NCI-H526 (cell line): ENCODE measurements at regions not wholly inside any gene's neighbourhood (a gene's known extent, or its start where the extent isn't known, plus 50 kb on each side); places are given as distances from the start of the nearest gene placed in this dataset.

Experiments
- DNase-seq, 2 experiments: peaks; one replicate each; lab custom pipeline; 2025; lab: John Stamatoyannopoulos, UW

DNA sequence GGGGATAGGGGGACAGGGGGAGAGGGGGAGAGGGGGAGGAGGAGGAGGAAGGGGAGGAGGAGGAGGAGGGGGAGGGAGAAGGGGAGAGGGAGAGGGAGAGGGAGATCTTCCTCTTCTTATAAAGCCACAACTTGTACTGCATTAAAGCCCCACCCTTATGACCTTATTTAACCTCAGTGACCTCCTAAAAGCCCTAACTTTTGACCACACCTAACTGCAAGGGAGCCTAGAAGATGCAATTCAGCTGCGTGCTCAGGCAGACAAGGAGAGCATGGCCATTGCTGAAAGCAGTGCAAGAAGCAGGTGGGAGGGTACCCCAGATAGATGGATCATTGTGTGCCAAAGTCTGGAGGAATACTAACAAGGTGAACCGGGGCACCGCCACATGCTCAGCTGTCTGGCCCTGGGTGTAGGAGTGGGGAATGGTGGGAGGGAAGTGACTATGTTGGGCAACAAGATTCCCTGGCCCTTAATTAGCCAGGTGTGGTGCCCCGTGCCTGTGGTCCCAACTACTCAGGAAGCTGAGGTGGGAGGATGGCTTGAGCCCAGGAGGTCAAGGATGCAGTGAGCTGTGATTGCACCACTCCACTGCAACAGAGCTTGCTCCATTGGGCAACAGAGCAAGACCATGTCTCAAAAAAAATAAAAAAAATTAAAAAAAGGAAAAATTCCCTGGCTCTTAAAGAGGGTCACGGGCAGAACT is 125.4 kb upstream of the BOD1 start:
- no peak for DNase-seq

DNA sequence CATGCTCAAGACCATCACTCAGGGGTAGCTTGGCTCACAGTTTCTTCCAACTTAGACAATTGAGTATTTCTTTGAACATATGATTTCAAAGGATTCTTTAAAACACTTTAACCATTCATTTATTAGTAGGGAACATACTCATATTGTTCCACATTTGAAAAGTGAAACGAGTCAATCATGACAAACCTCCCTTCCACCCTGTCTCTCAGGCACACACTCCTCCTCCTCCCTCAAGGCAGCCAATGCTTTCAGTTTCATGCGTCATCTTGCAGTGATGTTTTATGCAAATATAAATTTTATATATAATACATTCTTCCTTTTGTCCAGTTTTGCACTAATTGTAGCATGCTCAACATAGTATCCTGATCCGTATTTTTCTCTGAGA is 126.0 kb upstream of the BOD1 start:
- DNase-seq = no peak

- DNase-seq = no peak
Observed at GRCh38 chr5:173743641-173744343, 127.3 kb upstream of the BOD1 start.

DNA sequence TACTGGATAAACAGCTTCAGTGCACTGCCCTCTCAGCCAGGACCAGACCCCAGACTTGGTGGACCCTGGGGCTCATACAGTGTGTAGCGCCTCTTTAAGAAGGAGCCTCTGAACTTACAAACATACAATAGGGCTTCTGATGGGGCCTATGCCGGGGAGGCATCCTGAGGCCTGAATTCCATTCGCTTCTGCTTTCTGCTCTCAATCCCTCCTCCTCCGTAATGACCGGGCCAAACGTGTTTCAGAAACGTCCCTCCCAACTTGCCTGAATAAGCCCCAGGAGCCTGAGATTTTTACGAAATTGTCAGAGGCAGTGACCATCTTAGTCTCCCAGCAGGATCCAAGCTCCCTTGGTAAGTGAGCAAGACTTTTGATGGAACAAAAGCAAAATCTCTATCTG is 128.1 kb upstream of the BOD1 start:
- DNase-seq = no peak

DNA sequence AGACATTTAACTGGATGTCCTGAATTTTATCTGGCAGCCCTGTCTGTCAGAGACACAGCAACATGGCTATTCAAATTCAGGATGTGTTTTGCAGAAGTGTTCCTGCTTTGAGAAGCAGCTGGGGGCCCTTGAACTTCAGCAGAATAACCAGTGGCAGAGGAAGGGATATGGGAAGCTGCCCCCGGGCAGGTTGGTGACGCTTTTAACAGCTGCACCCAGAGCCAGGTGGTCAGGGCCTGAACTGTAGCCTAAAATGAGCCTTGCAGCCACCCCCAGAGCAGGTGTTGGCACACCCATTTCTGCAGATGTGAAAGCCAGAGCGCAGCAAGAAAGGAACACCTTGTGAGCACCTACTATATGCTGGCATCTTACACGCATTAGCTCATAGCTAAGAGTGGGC is 128.7 kb upstream of the BOD1 start:
- DNase-seq = peak; percentile 8 to 40

DNA sequence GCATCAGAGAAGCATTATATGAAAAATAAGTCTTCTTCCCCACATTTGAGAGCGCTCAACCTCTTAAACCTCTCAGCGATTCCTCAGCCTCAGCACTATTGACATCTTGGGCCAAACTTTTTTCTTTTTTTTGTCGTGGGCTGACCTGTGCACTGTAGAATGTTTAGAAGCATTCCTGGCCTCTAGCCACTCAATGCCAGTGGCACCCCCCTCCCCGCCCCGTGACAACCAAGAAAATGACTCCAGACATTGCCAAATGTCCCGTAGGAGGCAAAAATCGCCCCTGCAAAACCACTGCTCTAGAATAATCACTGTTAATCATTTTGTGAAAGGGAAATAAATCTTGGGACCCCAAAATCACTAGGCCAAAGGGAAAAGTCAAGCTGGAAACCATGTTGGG is 129.1 kb upstream of the BOD1 start:
- DNase-seq = no peak

DNA sequence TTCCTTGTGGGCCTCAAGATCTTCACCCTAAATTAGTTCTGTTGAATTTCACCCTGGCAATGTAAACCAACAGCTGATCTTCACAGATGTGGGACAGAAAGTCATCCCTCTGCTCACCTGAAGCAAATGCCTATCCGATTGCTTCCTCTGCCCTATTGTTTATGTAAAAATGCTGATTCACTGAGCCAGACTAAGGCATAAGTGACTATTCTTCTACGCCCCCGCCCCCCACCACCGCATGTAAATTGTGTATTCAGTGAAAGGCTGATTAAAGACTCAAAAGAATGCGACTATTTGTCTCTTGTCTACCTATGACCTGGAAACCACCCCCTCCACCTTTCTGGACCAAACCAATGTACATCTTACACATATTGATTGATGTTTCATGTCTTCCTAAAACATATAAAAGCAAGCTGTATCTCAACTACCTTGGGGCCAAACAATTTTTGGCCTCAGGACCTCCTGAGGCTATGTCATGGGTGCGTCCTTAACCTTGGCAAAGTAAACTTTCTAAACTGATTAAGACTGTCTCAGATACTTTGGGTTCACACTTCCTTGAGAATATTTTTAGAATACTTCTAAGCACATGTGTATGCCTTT is 129.7 kb upstream of the BOD1 start:
- DNase-seq = no peak

- no peak for DNase-seq
Observed at GRCh38 chr5:173747876-173748275, 131.4 kb upstream of the BOD1 start.

DNA sequence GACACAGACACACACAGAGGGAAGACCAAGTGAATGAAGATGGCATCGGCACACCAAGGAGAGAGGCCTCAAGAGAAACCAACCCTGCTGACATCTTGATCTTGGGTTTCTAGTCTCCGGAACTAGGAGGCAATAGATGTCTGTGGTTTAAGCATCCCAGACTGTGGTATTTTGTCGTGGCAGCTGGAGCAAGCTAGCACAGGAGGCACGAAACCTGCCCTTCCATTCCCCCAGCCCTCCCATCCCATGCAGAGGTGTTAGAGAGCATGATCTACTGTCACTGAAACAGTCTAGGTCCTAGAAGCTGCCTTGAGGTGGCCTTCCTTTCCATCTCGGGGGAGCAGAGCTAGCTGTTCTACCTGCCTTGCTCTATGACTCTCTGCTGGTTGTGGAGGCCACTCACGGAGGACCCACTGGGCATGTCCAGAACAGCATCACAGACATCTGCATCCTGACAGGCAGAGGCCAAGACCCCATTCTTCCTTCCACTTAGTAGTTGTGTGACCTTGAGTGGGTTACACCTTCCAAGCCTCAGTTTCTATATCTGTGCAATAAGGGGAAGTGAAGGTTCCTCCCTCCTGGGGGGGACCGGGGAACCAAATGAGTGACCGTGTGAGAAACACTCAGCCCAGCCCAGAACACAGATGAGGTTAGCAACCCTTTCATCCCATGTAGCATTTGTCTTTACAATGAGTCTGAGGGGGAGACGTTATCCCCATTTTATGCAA is 134.3 kb upstream of the BOD1 start:
- no peak for DNase-seq

- DNase-seq = no peak
Observed at GRCh38 chr5:173751266-173751600, 134.8 kb upstream of the BOD1 start.

DNA sequence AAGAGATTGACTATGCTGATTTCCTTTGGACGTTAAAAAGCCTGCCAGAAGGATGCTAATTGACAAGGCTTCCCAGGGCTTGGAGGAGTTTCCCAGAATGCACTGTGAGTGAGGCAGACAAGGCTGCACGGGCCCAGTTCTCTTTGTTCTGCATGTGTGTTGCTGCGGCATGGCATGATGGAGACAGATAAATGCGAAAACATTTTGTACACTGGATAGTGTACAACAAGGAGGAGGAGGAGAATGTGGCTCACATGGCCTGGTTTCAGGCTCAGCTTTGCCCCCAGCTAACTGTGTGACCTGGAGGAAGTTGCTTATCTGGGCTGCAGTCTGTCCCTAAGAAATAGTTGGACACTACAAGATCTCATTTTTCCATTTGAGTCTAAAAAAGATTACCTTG is 135.5 kb upstream of the CPEB4 start:
- no peak for DNase-seq

GRCh38 chr5:173753307-173754168 is 134.6 kb upstream of the CPEB4 start:
- DNase-seq = peak; percentile 44 to 81

GRCh38 chr5:173755319-173755718 is 132.8 kb upstream of the CPEB4 start:
- no peak for DNase-seq

DNA sequence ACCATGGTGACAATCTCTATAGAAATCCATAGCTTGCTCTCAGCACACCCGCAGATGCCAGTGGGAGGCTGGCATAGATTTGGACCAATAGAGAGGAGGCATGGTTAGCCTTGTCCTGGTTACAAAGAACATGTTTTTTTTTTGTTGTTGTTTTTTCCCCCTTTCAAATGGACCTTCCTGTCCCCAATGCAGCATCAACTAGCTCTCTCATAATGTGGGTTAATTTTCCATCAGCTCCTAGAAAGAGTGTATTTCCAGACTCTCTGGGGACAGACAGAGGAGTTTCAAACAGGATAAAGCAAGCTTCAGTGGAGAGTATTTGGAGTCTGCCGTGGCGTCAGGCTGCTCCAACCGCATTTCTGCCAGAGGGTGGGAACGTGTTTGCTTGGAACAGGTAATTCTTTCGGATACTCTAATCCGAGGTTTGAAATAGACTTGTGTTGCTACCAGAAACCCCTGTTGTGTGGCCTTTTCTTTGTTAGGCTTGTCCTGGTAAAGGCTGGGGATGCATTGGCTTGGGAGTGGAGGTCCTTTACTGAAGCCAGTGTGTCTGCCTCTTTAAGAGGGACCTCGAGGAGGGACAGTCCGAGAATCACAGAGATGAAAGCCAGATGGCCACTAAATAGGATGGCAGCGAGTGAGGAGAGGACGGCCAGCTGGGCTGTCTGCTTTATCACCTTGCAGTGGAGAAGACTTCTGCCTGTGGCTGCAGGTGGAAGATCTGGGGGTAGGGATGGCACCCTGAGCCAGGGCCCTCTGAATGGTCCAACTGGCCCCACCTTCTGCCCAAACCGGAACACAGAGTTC is 130.5 kb upstream of the CPEB4 start:
- no peak for DNase-seq

DNA sequence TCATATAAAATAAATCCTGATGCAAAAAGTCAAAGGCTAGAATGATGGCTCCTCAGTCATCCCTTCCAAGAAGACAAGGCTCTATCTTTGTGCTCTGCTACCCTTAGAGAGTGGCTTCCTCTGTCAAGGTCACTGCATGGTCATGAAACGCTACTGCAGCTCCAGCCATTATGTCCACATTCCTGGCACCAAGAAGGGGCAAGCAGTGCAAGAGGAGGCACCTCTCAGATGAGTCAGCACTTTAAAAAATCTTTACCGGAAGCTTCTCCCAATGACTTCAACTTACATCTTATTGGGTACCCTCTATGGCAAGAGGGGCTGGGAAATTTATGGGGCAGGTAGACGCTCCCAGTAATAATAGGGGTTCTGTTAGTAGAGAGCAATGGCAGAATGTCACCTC is 129.5 kb upstream of the CPEB4 start:
- no peak for DNase-seq

DNA sequence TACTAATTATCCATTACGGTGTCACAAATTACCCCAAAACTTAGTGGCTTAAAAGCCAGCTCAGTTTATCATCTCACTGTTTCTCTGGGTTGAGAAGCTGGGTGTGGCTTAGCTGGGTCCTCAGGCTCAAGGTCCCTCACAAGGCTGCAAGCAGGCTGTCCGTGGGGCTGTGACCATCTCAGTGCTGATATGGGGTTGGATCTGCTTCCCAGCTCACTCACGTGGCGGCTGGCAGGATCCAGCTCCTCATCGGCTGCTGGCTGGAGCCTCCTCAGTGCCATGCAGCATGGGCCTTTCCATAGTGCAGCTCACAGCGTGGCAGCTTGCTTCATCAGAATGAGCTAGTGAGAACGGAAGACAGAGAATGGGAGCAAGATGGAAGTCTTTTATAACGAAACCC is 128.5 kb upstream of the CPEB4 start:
- DNase-seq = no peak

DNA sequence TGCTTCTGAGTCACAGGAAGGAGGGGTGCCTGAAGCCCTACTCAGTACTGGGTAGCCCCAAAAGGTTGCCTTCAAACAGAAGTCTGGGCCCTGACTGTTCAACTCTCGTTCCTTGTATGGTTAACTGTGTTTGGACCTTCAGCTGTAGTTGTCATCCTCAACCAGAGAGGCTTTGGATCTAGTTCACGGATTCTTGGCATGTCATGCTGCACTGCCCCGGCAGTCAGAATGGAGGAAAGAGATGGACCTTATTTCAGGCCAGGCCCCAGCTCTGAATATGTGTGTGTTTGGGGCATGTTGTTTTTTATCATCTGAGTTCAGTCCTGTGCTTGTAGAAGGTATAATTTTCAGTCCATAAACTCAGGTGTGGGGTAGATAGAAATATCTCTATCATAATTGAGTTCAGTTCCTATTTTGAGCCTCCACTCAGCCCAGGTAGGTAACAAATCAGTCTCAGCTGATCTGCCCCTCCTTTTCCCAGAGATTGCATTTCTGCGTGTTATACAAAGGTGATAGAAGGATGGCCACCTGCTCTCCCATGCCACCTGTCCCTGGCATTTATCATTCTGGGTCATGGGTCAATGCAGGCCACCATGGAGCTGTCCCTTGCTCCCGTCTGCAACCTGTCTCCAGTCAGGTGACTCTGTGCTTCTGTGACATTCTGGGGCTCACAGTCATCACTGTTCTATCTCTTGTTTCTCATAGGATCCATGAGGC is 127.5 kb upstream of the CPEB4 start:
- no peak for DNase-seq

DNA sequence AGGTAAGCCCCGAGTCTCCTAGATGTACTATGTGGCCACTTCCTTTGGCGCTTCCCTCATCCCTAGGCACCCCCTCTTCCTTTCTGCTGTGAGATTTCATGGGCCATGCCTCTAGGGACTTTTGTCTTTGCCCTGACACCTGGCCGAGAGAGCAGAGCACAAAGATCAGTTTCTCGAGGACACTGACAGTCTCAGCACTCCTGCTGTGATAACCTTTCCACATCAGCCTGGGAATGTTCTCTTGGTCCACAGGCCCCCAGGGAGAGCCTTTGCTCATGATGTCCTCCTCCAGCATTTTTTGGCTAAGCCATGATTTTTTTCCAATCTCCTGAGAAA is 127.0 kb upstream of the CPEB4 start:
- no peak for DNase-seq

DNA sequence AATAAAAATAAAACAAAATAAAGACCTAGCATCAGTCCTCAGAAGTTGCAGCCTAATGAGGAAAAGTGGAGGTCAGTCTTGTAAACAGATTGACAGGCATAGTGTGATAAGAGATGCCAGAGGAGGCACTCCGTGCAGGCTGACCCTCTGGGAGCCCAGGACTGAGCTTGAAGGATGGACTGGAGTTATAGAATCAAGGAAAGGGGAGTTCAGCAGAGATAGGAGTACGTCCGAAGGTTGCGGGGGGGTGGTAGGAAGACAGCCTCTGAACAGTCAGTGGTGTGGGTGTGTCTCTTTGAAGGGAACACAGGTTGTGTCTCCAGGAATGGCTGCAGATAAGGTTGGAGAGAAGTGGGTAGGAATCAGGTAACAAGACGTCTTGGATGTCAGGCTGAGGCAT is 126.1 kb upstream of the CPEB4 start:
- DNase-seq = no peak

DNA sequence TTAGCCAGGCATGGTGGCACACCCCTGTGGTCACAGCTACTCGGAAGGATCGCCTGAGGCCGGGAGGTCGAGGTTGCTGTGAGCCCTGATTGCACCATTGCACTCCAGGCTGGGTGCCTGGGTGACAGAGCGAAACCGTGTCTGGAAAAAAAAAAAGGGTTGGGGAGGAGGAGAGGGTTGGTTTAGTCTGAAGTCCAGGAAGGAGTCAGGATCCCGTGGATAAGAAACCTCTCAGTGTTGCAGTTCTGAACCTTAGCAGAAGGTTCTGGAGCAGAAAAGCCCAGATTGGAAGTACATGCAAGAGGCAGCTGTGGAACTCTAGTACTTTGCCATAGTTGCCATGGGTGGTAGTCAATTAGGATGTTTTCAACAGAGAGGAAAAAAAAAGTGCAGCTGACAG is 125.2 kb upstream of the CPEB4 start:
- DNase-seq = no peak

- no peak for DNase-seq
Observed at GRCh38 chr5:173763410-173763809, 124.7 kb upstream of the CPEB4 start.
